Skeletal muscle satellite cell (primary cell): ENCODE measurements at regions not wholly inside any gene's neighbourhood (a gene's known extent, or its start where the extent isn't known, plus 50 kb on each side); places are given as distances from the start of the nearest gene placed in this dataset.

Experiments used
- H3K27me3 ChIP-seq: 2 replicates; pipeline ENCODE4 v1.7.0; 2013; ENCODE audit warnings: low read length; ENCODE audit not compliant: control insufficient read depth, insufficient read depth
- H3K36me3 ChIP-seq: 2 replicates; pipeline ENCODE4 v1.7.0; 2013; ENCODE audit warnings: mild to moderate bottlenecking, control low read depth, low read length; ENCODE audit not compliant: insufficient read depth
- H3K4me1 ChIP-seq: 2 replicates; pipeline ENCODE4 v1.7.0; 2013; ENCODE audit warnings: low read length; ENCODE audit not compliant: control insufficient read depth, insufficient read depth
- H3K4me2 ChIP-seq: 2 replicates; pipeline ENCODE4 v1.7.0; 2013; ENCODE audit warnings: mild to moderate bottlenecking, low read length
- H3K4me3 ChIP-seq: 2 replicates; pipeline ENCODE4 v1.7.0; 2013; ENCODE audit warnings: low read length
- H3K9ac ChIP-seq: 2 replicates; pipeline ENCODE4 v1.7.0; 2013; ENCODE audit warnings: mild to moderate bottlenecking, low read depth, low read length, moderate library complexity
- H3K9me3 ChIP-seq: replicated peaks from 2 replicates; pipeline ENCODE4 v1.7.0; 2013; ENCODE audit warnings: mild to moderate bottlenecking, control low read depth, low read length

- H3K9ac ChIP-seq: no peak overlapping the region
- H3K36me3 ChIP-seq: no peaks in the 10 kb centered on the region
- H3K4me2 ChIP-seq: no peak overlapping the region
- peaks cover 18% of the 10 kb centered on the region for H3K9me3 ChIP-seq
- H3K27me3 ChIP-seq: no peaks in the 10 kb centered on the region
- no peak overlapping the region for H3K4me3 ChIP-seq
- H3K4me1 ChIP-seq: no peaks in the 10 kb centered on the region
Observed at GRCh38 chr10:130871406-130871805, 440.1 kb downstream of the TCERG1L start.

GRCh38 chr10:130873636-130874035 is 437.9 kb downstream of the TCERG1L start:
- Histone ChIP-seq H3K27me3 (no peaks in the 10 kb centered on the region), H3K4me1 (no peaks in the 10 kb centered on the region), H3K9me3 (peaks cover 15% of the 10 kb centered on the region), H3K9ac (no peak overlapping the region), H3K36me3 (no peaks in the 10 kb centered on the region), H3K4me2 (no peak overlapping the region), H3K4me3 (no peak overlapping the region)

GRCh38 chr10:130875116-130875515 is 436.4 kb downstream of the TCERG1L start:
- H3K4me3 ChIP-seq: no peak overlapping the region

GRCh38 chr10:130875897-130876472 is 435.5 kb downstream of the TCERG1L start:
- Histone ChIP-seq H3K36me3 (no peaks in the 10 kb centered on the region), H3K27me3 (no peaks in the 10 kb centered on the region), H3K4me1 (no peaks in the 10 kb centered on the region), H3K4me3 (no peak overlapping the region), H3K9me3 (peaks cover 11% of the 10 kb centered on the region), H3K9ac (no peak overlapping the region), H3K4me2 (no peak overlapping the region)

More at GRCh38 chr10:130875116-130875515, 436.4 kb downstream of the TCERG1L start:
- Histone ChIP-seq H3K4me2 (no peak overlapping the region), H3K36me3 (no peaks in the 10 kb centered on the region), H3K27me3 (no peaks in the 10 kb centered on the region), H3K9me3 (peaks cover 11% of the 10 kb centered on the region), H3K4me1 (no peaks in the 10 kb centered on the region), H3K9ac (no peak overlapping the region)

- Histone ChIP-seq H3K9ac (no peak overlapping the region), H3K9me3 (peaks cover 12% of the 10 kb centered on the region), H3K4me3 (no peak overlapping the region), H3K27me3 (no peaks in the 10 kb centered on the region), H3K4me2 (no peak overlapping the region), H3K4me1 (no peaks in the 10 kb centered on the region), H3K36me3 (no peaks in the 10 kb centered on the region)
Observed at GRCh38 chr10:130877126-130877525, 434.4 kb downstream of the TCERG1L start.

- H3K36me3 ChIP-seq: no peaks in the 10 kb centered on the region
- no peak overlapping the region for H3K9ac ChIP-seq
- peaks cover 21% of the 10 kb centered on the region for H3K9me3 ChIP-seq
Observed at GRCh38 chr10:130878131-130878530, 433.4 kb downstream of the TCERG1L start.

GRCh38 chr10:130882906-130883305 is 428.6 kb downstream of the TCERG1L start:
- no peaks in the 10 kb centered on the region for H3K27me3 ChIP-seq
- H3K9ac ChIP-seq: no peak overlapping the region
- no peaks in the 10 kb centered on the region for H3K4me1 ChIP-seq
- peaks cover 28% of the 10 kb centered on the region for H3K9me3 ChIP-seq
- no peak overlapping the region for H3K4me2 ChIP-seq
- no peak overlapping the region for H3K4me3 ChIP-seq
- no peaks in the 10 kb centered on the region for H3K36me3 ChIP-seq

More at GRCh38 chr10:130878131-130878530, 433.4 kb downstream of the TCERG1L start:
- H3K4me1 ChIP-seq: no peaks in the 10 kb centered on the region
- no peaks in the 10 kb centered on the region for H3K27me3 ChIP-seq
- no peak overlapping the region for H3K4me2 ChIP-seq
- no peak overlapping the region for H3K4me3 ChIP-seq

- Histone ChIP-seq H3K27me3 (no peaks in the 10 kb centered on the region), H3K9ac (no peak overlapping the region), H3K4me3 (no peak overlapping the region), H3K4me1 (no peaks in the 10 kb centered on the region), H3K4me2 (no peak overlapping the region), H3K36me3 (no peaks in the 10 kb centered on the region), H3K9me3 (peaks cover 37% of the 10 kb centered on the region)
Observed at GRCh38 chr10:130884456-130884855, 427.1 kb downstream of the TCERG1L start.

GRCh38 chr10:130885021-130885655 is 426.4 kb downstream of the TCERG1L start:
- Histone ChIP-seq H3K4me2 (no peak overlapping the region), H3K9ac (no peak overlapping the region), H3K27me3 (no peaks in the 10 kb centered on the region), H3K4me1 (no peaks in the 10 kb centered on the region), H3K4me3 (no peak overlapping the region), H3K9me3 (peaks cover 37% of the 10 kb centered on the region), H3K36me3 (no peaks in the 10 kb centered on the region)

- Histone ChIP-seq H3K4me3 (no peak overlapping the region), H3K9ac (no peak overlapping the region), H3K36me3 (no peaks in the 10 kb centered on the region), H3K4me1 (no peaks in the 10 kb centered on the region), H3K27me3 (no peaks in the 10 kb centered on the region), H3K9me3 (peaks cover 35% of the 10 kb centered on the region), H3K4me2 (no peak overlapping the region)
Observed at GRCh38 chr10:130887170-130887569, 424.4 kb downstream of the TCERG1L start.

- Histone ChIP-seq H3K36me3 (no peaks in the 10 kb centered on the region), H3K4me2 (no peak overlapping the region), H3K9ac (no peak overlapping the region), H3K27me3 (no peaks in the 10 kb centered on the region), H3K9me3 (peaks cover 27% of the 10 kb centered on the region), H3K4me3 (no peak overlapping the region), H3K4me1 (no peaks in the 10 kb centered on the region)
Observed at GRCh38 chr10:130888493-130888892, 423.0 kb downstream of the TCERG1L start.

- no peak overlapping the region for H3K4me2 ChIP-seq
- no peak overlapping the region for H3K4me3 ChIP-seq
- H3K9ac ChIP-seq: no peak overlapping the region
- no peaks in the 10 kb centered on the region for H3K36me3 ChIP-seq
- peaks cover 23% of the 10 kb centered on the region for H3K9me3 ChIP-seq
- H3K4me1 ChIP-seq: no peaks in the 10 kb centered on the region
- H3K27me3 ChIP-seq: no peaks in the 10 kb centered on the region
Observed at GRCh38 chr10:130889240-130889639, 422.3 kb downstream of the TCERG1L start.
